Small intestine (tissue), 7 donors: ENCODE measurements at regions not wholly inside any gene's neighbourhood (a gene's known extent, or its start where the extent isn't known, plus 50 kb on each side); places are given as distances from the start of the nearest gene placed in this dataset.

Experiments
- DNase-seq, 2 donors: peaks; one replicate each; pipeline versions ENCODE4 v3.0.0 to v3.0.0-alpha.2; 2013
- FAIRE-seq: peaks from 2 replicates; lab custom pipeline; 2012; peaks lifted over from hg19 to GRCh38; lab: Jason Lieb, UNC
- H3K27ac ChIP-seq, 3 donors: one replicate each; pipeline ENCODE4 v1.5.1; 2013; ENCODE audit warnings: low read length in 2 of 3, mild to moderate bottlenecking in 2 of 3, control low read depth in 1 of 3, inconsistent platforms in 1 of 3, low read depth in 1 of 3, moderate library complexity in 1 of 3
- H3K27me3 ChIP-seq, 3 donors: one replicate each; pipeline ENCODE4 v1.6.1; 2013; ENCODE audit warnings: low read length in 3 of 3, inconsistent platforms in 1 of 3; ENCODE audit not compliant: control insufficient read depth in 3 of 3, insufficient read depth in 3 of 3
- H3K36me3 ChIP-seq, 3 donors: one replicate each; pipeline ENCODE4 v1.6.1; 2013; ENCODE audit warnings: low read length in 3 of 3, inconsistent platforms in 1 of 3, low read depth in 1 of 3, mild to moderate bottlenecking in 1 of 3, moderate library complexity in 1 of 3; ENCODE audit not compliant: control insufficient read depth in 3 of 3, insufficient read depth in 2 of 3
- H3K4me1 ChIP-seq, 3 donors: one replicate each; pipeline ENCODE4 v1.6.1; 2013; ENCODE audit warnings: low read length in 2 of 3, inconsistent platforms in 1 of 3, low read depth in 1 of 3, mild to moderate bottlenecking in 1 of 3, moderate library complexity in 1 of 3; ENCODE audit not compliant: control insufficient read depth in 3 of 3, insufficient read depth in 2 of 3
- H3K4me3 ChIP-seq, 3 donors: one replicate each; pipeline ENCODE4 v1.5.1; 2013; ENCODE audit warnings: low read length in 3 of 3, control low read depth in 1 of 3, inconsistent platforms in 1 of 3, low read depth in 1 of 3, mild to moderate bottlenecking in 1 of 3, moderate library complexity in 1 of 3
- H3K9me3 ChIP-seq, 2 donors: one replicate each; pipeline ENCODE4 v1.6.1; 2013; ENCODE audit warnings: low read depth in 1 of 2, low read length in 1 of 2; ENCODE audit not compliant: control insufficient read depth in 2 of 2, insufficient read depth in 1 of 2
- WGBS, 3 donors: extraction: QIAGEN DNeasy Blood & Tissue Kit; methylation state at CpG; one replicate each; pipeline ENCODE4 v1.1.7; 2013; 5-methylcytosine and 5-hydroxymethylcytosine counted together
- donor health status: healthy with polysubstance abuse.
- donor health status: control.
- donor health status: control.
- donor health status: Bipolar disorder and iron deficiency.
- donor health status: healthy.

- H3K36me3 ChIP-seq = no peaks in the 10 kb centered on the region
- peaks cover 0 to 7% (median 0%) of the 10 kb centered on the region in 3 donors for H3K27me3 ChIP-seq
- no peaks in the 10 kb centered on the region for H3K9me3 ChIP-seq
- WGBS, 3 donors = 91 to 100% (median 99%) methylated on average over 2 of the region's 2 CpGs
- DNase-seq (no peak), FAIRE-seq (no peak)
- no peak overlapping the region for H3K4me3 ChIP-seq
- H3K27ac ChIP-seq = no peak overlapping the region
- no peaks in the 10 kb centered on the region for H3K4me1 ChIP-seq
Measured at GRCh38 chr3:16809993-16810392, 74.8 kb upstream of the PLCL2 start.

- Histone ChIP-seq H3K36me3 (no peaks in the 10 kb centered on the region), H3K4me1 (no peaks in the 10 kb centered on the region), H3K27ac (no peak overlapping the region), H3K4me3 (no peak overlapping the region), H3K9me3 (no peaks in the 10 kb centered on the region), H3K27me3 (peaks cover 0 to 2% (median 0%) of the 10 kb centered on the region in 3 donors)
- FAIRE-seq = no peak
- 65 to 69% (median 67%) methylated on average over 7 of the region's 7 CpGs for WGBS, 3 donors
- no peak for DNase-seq
Measured at GRCh38 chr3:16810593-16811367, 74.0 kb upstream of the PLCL2 start.

- 90 to 100% (median 94%) methylated on average over 1 of the region's 1 CpG for WGBS, 3 donors
- no peak overlapping the region for H3K27ac ChIP-seq
- no peaks in the 10 kb centered on the region for H3K4me1 ChIP-seq
- FAIRE-seq = no peak
- H3K27me3 ChIP-seq = no peaks in the 10 kb centered on the region
- H3K36me3 ChIP-seq = no peaks in the 10 kb centered on the region
- H3K9me3 ChIP-seq = no peaks in the 10 kb centered on the region
- no peak for DNase-seq
- H3K4me3 ChIP-seq = no peak overlapping the region
Measured at GRCh38 chr3:16811950-16812349, 72.8 kb upstream of the PLCL2 start.

GRCh38 chr3:16813336-16813735 lies 71.4 kb upstream of the PLCL2 start:
- H3K4me1 ChIP-seq = no peaks in the 10 kb centered on the region
- no peaks in the 10 kb centered on the region for H3K9me3 ChIP-seq
- no peak overlapping the region for H3K4me3 ChIP-seq
- no peaks in the 10 kb centered on the region for H3K27me3 ChIP-seq
- H3K27ac ChIP-seq = no peak overlapping the region
- FAIRE-seq (no peak), DNase-seq (no peak)
- H3K36me3 ChIP-seq = no peaks in the 10 kb centered on the region

GRCh38 chr3:16816048-16816780 lies 68.5 kb upstream of the PLCL2 start:
- whole genome bisulfite sequencing, 3 donors = 71 to 80% (median 75%) methylated on average over 4 of the region's 4 CpGs
- Histone ChIP-seq H3K4me1 (no peaks in the 10 kb centered on the region), H3K36me3 (no peaks in the 10 kb centered on the region), H3K4me3 (no peak overlapping the region), H3K27ac (no peak overlapping the region), H3K9me3 (no peaks in the 10 kb centered on the region), H3K27me3 (peaks cover 0 to 1% (median 0%) of the 10 kb centered on the region in 3 donors)
- FAIRE-seq = no peak
- DNase-seq = no peak

- no peaks in the 10 kb centered on the region for H3K36me3 ChIP-seq
- DNase-seq (no peak), FAIRE-seq (no peak)
- H3K4me3 ChIP-seq = no peak overlapping the region
- H3K4me1 ChIP-seq = no peaks in the 10 kb centered on the region
- no peak overlapping the region for H3K27ac ChIP-seq
- 62 to 81% (median 71%) methylated on average over 2 of the region's 2 CpGs for WGBS, 3 donors
- peaks cover 0 to 1% (median 0%) of the 10 kb centered on the region in 3 donors for H3K27me3 ChIP-seq
- no peaks in the 10 kb centered on the region for H3K9me3 ChIP-seq
Measured at GRCh38 chr3:16817197-16817596, 67.6 kb upstream of the PLCL2 start.

- 74 to 85% (median 83%) methylated on average over 4 of the region's 4 CpGs for WGBS, 3 donors
- no peak for FAIRE-seq
Measured at GRCh38 chr3:16818194-16818593, 66.6 kb upstream of the PLCL2 start.

GRCh38 chr3:16818945-16819344 lies 65.8 kb upstream of the PLCL2 start:
- DNase-seq = no peak
- no peak overlapping the region for H3K4me3 ChIP-seq
- H3K4me1 ChIP-seq = no peaks in the 10 kb centered on the region
- H3K9me3 ChIP-seq = no peaks in the 10 kb centered on the region
- 88 to 96% (median 94%) methylated on average over 1 of the region's 1 CpG for WGBS, 3 donors
- H3K27me3 ChIP-seq = peaks cover 0 to 1% (median 0%) of the 10 kb centered on the region in 3 donors
- no peak overlapping the region for H3K27ac ChIP-seq
- no peak for FAIRE-seq
- no peaks in the 10 kb centered on the region for H3K36me3 ChIP-seq

More at GRCh38 chr3:16818194-16818593, 66.6 kb upstream of the PLCL2 start:
- no peak for DNase-seq
- Histone ChIP-seq H3K4me3 (no peak overlapping the region), H3K36me3 (no peaks in the 10 kb centered on the region), H3K27me3 (peaks cover 0 to 1% (median 0%) of the 10 kb centered on the region in 3 donors), H3K27ac (no peak overlapping the region), H3K4me1 (no peaks in the 10 kb centered on the region), H3K9me3 (no peaks in the 10 kb centered on the region)
